ENCODE measurements at regions not wholly inside any gene's neighbourhood (a gene's known extent, or its start where the extent isn't known, plus 50 kb on each side); places are given as distances from the start of the nearest gene placed in this dataset.
"Not testable (repeated sequence)": the region's sequence is repeated elsewhere in the genome, so short reads cannot be mapped to it uniquely, and the experiment has no call there.

DNA sequence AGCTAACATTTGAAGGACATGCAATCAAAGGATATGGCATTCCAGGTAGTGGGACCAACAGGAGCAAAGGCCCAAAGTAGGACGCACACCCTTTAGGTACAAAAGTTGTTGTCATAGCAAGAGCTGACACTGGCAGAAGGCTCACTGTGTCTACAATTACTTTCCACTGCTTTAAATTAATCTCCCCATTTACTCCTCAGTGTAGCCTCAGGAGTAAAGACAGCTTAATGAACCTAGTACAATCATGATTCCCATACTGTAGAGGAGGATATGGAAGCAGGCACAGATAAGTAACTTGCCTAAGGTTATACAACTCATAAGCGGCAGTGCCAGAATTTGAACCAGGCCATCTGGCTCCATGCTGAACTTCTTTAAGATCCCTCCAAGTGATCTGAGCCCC, 212.9 kb upstream of the SFSWAP start:
- H3K4me3 ChIP-seq (ENCODE audit: low read depth, low read length): no peak overlapping the region

GRCh38 chr12:131499160-131499863, 211.6 kb upstream of the SFSWAP start:
- H3K4me3 ChIP-seq (ENCODE audit: low read depth, low read length): no peak overlapping the region

- H3K4me3 ChIP-seq (ENCODE audit: low read depth, low read length): no peak overlapping the region
Measured at GRCh38 chr12:131499864-131500190, 211.1 kb upstream of the SFSWAP start.

GRCh38 chr12:131500564-131500963, 210.3 kb upstream of the SFSWAP start:
- no peak overlapping the region for H3K4me3 ChIP-seq (ENCODE audit: low read depth, low read length)

GRCh38 chr12:131505561-131505960, 205.3 kb upstream of the SFSWAP start:
- no peak overlapping the region for H3K4me3 ChIP-seq (ENCODE audit: low read depth, low read length)

DNA sequence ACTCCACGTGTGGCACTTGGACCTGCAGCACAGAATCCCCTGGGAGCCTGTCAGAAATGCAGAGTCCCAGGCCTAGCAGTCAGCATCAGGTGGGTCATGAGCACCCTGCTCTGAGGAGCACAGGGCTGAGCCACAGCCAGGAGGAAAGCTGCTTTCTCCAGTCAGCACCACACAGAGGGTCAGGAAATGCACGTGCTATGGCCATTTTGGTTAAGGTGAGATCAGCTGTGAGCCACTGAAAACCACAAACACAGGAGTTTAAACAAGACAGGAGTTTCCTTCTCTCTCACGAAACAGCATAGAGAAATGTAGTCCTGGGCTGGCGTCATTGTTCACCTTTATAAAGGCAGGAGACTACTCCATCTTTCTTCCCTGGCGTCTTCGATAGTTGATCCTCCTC, 204.5 kb upstream of the SFSWAP start:
- H3K4me3 ChIP-seq (ENCODE audit: low read depth, low read length): no peak overlapping the region

DNA sequence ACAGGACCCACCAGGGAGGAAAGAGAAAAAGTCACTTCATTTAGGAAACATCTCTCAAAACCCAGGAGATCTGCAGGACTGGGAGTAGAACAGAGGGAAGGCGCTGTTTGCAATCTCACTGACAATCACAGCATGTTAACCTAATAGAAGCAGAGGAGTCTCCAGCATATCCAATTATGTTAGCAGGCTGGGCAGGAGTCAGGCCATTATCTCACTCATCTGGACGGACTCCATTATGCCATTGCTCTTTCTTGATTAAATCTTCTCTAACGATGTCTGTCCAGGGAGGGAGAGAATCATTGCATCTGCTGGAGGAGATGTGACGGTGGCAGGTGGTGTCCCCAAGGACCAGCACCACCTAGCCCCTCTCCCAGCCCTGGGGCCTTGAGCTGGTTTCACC, 203.8 kb upstream of the SFSWAP start:
- H3K4me3 ChIP-seq (ENCODE audit: low read depth, low read length): no peak overlapping the region

DNA sequence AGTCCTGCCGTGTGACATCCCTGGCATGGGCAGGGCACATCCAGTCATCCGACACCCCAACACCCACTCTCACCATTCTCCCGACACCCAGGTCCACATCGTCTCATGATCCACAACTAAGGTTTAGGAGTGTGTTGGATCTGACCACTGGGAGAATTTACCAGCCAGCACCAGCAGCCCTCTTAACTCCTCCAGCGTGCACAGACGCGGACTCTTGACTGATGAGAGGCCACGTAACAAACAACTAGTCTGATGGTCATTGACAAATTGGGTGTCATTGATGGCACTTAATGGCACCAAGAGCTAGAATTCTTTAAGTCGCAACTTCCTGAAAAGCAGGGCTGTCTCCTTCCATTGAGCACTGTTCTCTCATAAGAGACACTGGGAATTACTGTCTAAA, 203.0 kb upstream of the SFSWAP start:
- H3K4me3 ChIP-seq (ENCODE audit: low read depth, low read length): no peak overlapping the region

DNA sequence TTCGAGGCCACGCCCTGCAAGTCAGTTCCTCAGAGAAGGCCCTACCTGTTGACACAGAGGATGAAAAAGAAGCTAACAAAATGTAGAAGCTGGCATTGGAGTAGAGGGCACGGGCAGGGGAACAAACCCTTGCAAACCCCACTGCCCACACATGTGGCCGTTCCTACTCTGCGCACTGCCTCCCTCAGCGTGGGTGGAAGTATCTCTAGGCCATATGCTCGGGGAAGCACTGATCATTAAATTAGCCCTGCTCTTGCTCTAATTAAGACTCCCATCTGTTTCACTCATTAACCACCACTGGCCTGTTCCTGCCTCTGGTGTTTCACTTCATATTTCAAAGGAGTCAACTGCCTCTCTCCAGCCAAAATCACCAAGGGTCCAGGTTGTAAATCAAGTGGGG, 201.2 kb upstream of the SFSWAP start:
- H3K4me3 ChIP-seq (ENCODE audit: low read depth, low read length): no peak overlapping the region

- no peak overlapping the region for H3K4me3 ChIP-seq (ENCODE audit: low read depth, low read length)
Measured at GRCh38 chr12:131510431-131510830, 200.5 kb upstream of the SFSWAP start.

DNA sequence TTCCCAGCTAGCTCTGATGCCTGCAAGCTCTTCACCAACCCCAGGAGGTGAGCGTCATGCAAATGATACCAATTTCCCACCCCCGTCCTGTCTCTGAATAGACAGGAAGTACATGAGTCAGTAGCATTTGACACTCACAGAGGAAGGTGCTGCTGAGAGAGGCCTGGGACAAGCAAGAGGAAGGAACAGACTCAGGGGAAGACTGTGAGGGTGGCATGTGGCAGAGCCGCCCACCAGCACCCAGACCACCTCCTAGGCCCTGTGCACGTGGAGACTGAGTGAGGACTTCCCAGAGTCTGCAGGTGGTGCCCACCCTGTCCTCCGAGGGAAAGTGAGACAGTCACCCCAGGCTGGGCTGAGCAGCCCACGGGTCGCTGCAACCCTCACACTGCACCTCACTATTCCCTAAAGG, 199.5 kb upstream of the SFSWAP start:
- H3K4me3 ChIP-seq (ENCODE audit: low read depth, low read length): no peak overlapping the region

- H3K4me3 ChIP-seq (ENCODE audit: low read depth, low read length): no peak overlapping the region
Measured at GRCh38 chr12:131511803-131512561, 198.9 kb upstream of the SFSWAP start.

GRCh38 chr12:131513606-131514005, 197.3 kb upstream of the SFSWAP start:
- no peak overlapping the region for H3K4me3 ChIP-seq (ENCODE audit: low read depth, low read length)

- H3K4me3 ChIP-seq (ENCODE audit: low read depth, low read length): not testable (repeated sequence)
Measured at GRCh38 chr12:131520553-131520952, 190.3 kb upstream of the SFSWAP start.

DNA sequence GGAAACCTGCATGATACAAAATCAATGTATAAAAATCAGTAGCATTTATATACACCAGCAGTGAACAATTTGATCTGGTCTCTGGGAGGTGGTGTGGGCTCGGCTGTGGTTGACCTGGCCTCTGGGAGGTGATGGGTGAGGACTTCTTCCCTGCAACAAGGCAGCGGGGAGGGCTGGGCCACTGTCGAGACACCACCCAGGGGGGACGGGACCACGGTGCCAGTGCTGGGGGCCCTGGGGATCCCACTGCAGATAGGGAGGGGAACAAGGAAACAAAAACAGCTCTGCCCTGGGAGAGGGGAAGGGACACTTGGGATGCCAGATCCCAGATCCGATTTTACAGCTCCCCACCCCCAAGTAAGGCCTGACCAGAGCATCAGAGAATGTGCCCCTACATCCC, 189.6 kb upstream of the SFSWAP start:
- H3K4me3 ChIP-seq (ENCODE audit: low read depth, low read length): no peak overlapping the region

GRCh38 chr12:131525795-131526508, 184.9 kb upstream of the SFSWAP start:
- H3K4me3 ChIP-seq (ENCODE audit: low read depth, low read length): no peak overlapping the region

GRCh38 chr12:131527092-131527491, 183.8 kb upstream of the SFSWAP start:
- no peak overlapping the region for H3K4me3 ChIP-seq (ENCODE audit: low read depth, low read length)

DNA sequence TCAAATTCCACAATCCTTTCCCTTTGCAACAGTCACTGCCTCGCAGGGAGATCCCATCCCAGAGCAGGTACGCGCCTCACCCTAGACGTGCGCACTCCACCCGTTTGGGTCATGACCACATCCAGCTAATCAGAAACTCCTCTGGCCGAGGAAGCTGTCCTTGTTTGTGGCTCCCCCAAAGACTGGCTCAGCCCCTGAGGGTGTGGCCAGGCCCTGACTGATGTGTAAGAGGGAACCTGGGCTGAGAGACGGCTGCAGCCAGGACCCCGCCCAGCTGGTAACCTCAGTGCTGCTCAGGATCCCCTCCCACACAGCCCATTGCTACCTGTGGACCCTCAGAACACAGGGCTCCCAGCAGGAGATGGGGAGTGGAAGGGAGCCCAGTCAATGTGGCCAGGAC, 183.2 kb upstream of the SFSWAP start:
- no peak overlapping the region for H3K4me3 ChIP-seq (ENCODE audit: low read depth, low read length)

- no peak overlapping the region for H3K4me3 ChIP-seq (ENCODE audit: low read depth, low read length)
Measured at GRCh38 chr12:131528144-131528543, 182.7 kb upstream of the SFSWAP start.

GRCh38 chr12:131528667-131529066, 182.2 kb upstream of the SFSWAP start:
- no peak overlapping the region for H3K4me3 ChIP-seq (ENCODE audit: low read depth, low read length)

DNA sequence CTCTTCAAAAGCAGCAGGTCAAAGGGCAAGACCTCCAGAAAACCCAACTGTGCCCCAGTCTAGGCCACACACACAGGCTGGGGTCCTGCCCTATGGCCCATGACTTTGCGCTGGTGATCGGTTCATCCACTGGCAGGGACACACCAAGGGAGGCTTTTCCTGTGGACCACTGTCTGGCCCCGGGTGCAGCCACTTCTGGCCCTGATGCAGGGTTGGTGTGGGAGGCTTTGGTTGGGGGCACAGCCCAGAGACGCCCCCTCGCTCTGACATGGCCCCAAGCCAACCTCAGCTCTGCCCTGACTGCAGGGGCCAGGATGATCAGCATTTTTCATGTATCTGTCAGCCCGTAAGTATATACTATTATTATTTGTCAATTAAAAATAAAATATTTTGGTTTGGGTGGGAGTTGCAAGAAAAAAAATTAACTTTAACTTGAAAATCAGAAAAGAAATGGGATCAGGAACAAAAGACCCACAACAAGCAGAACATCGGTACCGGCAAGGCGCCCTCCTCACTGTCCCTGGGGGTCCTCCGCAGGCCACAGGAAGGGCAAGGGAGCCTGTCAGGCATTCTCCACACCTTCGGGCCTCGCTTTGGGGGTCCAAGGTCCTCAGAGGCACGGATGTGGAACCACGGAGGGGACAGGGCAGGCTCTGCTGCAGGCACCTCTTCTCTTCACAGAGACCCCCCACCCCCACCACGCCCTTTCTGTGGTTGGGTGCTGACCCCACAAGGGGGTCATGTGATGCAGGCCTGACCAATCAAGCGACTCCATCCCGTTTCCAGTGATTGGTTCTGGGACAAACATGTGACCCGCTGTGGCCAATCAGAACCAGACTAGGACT, 181.5 kb upstream of the SFSWAP start:
- no peak overlapping the region for H3K4me3 ChIP-seq (ENCODE audit: low read depth, low read length)

Measured in iPS-11a (cell line).